SK-N-SH treated with all-trans-retinoic acid at 6 μM for 48 hours (cell line): ENCODE measurements at regions not wholly inside any gene's neighbourhood (a gene's known extent, or its start where the extent isn't known, plus 50 kb on each side); places are given as distances from the start of the nearest gene placed in this dataset.

ENCODE experiments used
- ATAC-seq: fragments of 200-7000 bp; cut with Tn5 transposase; 3 replicates; pipeline ENCODE4 v1.9.1; 2020; ENCODE audit warnings: mild to moderate bottlenecking, moderate library complexity
- ARNTL ChIP-seq: fragments of 450-650 bp; formaldehyde crosslinking; IDR thresholded peaks from 2 replicates; pipeline ENCODE4 v1.5.0; 2020; ENCODE audit warnings: low read depth, mild to moderate bottlenecking, moderate library complexity, borderline replicate concordance
- BACH2 ChIP-seq: fragments of 250-450 bp; sonication (Bioruptor Pico); IDR thresholded peaks from 2 replicates; pipeline ENCODE4 v1.9.0; 2021; ENCODE audit warnings: mild to moderate bottlenecking, borderline replicate concordance
- CSDC2 ChIP-seq: fragments of 250-450 bp; sonication (Bioruptor Pico); IDR thresholded peaks from 2 replicates; pipeline ENCODE4 v1.5.0; 2020; ENCODE audit warnings: mild to moderate bottlenecking, moderate library complexity
- ESRRG ChIP-seq: fragments of 250-450 bp; sonication (Bioruptor Pico); IDR thresholded peaks from 2 replicates; pipeline ENCODE4 v1.6.1; 2021; ENCODE audit warnings: mild to moderate bottlenecking
- GLIS3 ChIP-seq: fragments of 250-450 bp; sonication (Bioruptor Pico); IDR thresholded peaks from 2 replicates; pipeline ENCODE4 v1.5.0; 2020; ENCODE audit warnings: mild to moderate bottlenecking, moderate library complexity
- ISL1 ChIP-seq: fragments of 250-450 bp; sonication (Bioruptor Pico); IDR thresholded peaks from 2 replicates; pipeline ENCODE4 v2.1.2; 2022; ENCODE audit warnings: mild to moderate bottlenecking, moderate library complexity
- OSR1 ChIP-seq: fragments of 250-450 bp; sonication (Bioruptor Pico); IDR thresholded peaks from 2 replicates; pipeline ENCODE4 v1.8.0; 2022; ENCODE audit warnings: moderate library complexity, mild to moderate bottlenecking, inconsistent platforms
- PPARA ChIP-seq: fragments of 250-450 bp; sonication (Bioruptor Pico); IDR thresholded peaks from 2 replicates; pipeline ENCODE4 v1.5.0; 2020; ENCODE audit warnings: mild to moderate bottlenecking, borderline replicate concordance
- RARB ChIP-seq: fragments of 250-450 bp; sonication (Bioruptor Pico); IDR thresholded peaks from 2 replicates; pipeline ENCODE4 v1.8.0; 2021; ENCODE audit warnings: mild to moderate bottlenecking, moderate library complexity
- SNAI2 ChIP-seq: fragments of 250-450 bp; sonication (Bioruptor Pico); IDR thresholded peaks from 2 replicates; pipeline ENCODE4 v1.5.0; 2020; ENCODE audit warnings: mild to moderate bottlenecking, moderate library complexity
- TCF4 ChIP-seq: fragments of 250-450 bp; sonication (Bioruptor Pico); IDR thresholded peaks from 2 replicates; pipeline ENCODE4 v1.8.0; 2021; ENCODE audit warnings: mild to moderate bottlenecking, moderate library complexity, borderline replicate concordance
- TOX ChIP-seq: fragments of 250-450 bp; sonication (Bioruptor Pico); IDR thresholded peaks from 2 replicates; pipeline ENCODE4 v1.8.0; 2021; ENCODE audit warnings: mild to moderate bottlenecking, moderate library complexity, borderline replicate concordance
- ZC3H10 ChIP-seq: fragments of 250-450 bp; sonication (Bioruptor Pico); IDR thresholded peaks from 2 replicates; pipeline ENCODE4 v1.5.1; 2021; ENCODE audit warnings: mild to moderate bottlenecking, moderate library complexity
- ZFP3 ChIP-seq: fragments of 250-450 bp; sonication (Bioruptor Pico); IDR thresholded peaks from 2 replicates; pipeline ENCODE4 v1.5.0; 2020; ENCODE audit warnings: mild to moderate bottlenecking, moderate library complexity
- ZFP30 ChIP-seq: fragments of 450-650 bp; formaldehyde crosslinking; IDR thresholded peaks from 2 replicates; pipeline ENCODE4 v1.5.0; 2022; ENCODE audit warnings: mild to moderate bottlenecking, moderate library complexity
- ZNF565 ChIP-seq: fragments of 450-650 bp; formaldehyde crosslinking; conservative IDR thresholded peaks from 2 replicates; pipeline ENCODE4 v1.5.0; 2020; ENCODE audit warnings: low read depth, mild to moderate bottlenecking, moderate library complexity
- ZNF70 ChIP-seq: fragments of 450-650 bp; formaldehyde crosslinking; IDR thresholded peaks from 2 replicates; pipeline ENCODE4 v1.5.0; 2020; ENCODE audit warnings: mild to moderate bottlenecking, moderate library complexity
- ZNF8 ChIP-seq: fragments of 450-650 bp; formaldehyde crosslinking; IDR thresholded peaks from 2 replicates; pipeline ENCODE4 v1.5.0; 2020; ENCODE audit warnings: mild to moderate bottlenecking, moderate library complexity
- TF ChIP-seq, protein P1 (sequence below): fragments of 250-450 bp; sonication (Bioruptor Pico); IDR thresholded peaks from 2 replicates; pipeline ENCODE4 v1.5.1; 2020; ENCODE audit warnings: low read depth, mild to moderate bottlenecking, moderate library complexity
- TF ChIP-seq, protein P2 (sequence below): fragments of 250-450 bp; sonication (Bioruptor Pico); IDR thresholded peaks from 2 replicates; pipeline ENCODE4 v1.5.1; 2021; ENCODE audit warnings: mild to moderate bottlenecking, moderate library complexity
- TF ChIP-seq, protein P3 (sequence below): fragments of 250-450 bp; sonication (Bioruptor Pico); IDR thresholded peaks from 2 replicates; pipeline ENCODE4 v1.5.0; 2020; ENCODE audit warnings: mild to moderate bottlenecking, moderate library complexity
- TF ChIP-seq, protein P4 (sequence below): fragments of 250-450 bp; sonication (Bioruptor Pico); IDR thresholded peaks from 2 replicates; pipeline ENCODE4 v1.8.0; 2021; ENCODE audit warnings: low read depth, mild to moderate bottlenecking, moderate library complexity, borderline replicate concordance

DNA sequence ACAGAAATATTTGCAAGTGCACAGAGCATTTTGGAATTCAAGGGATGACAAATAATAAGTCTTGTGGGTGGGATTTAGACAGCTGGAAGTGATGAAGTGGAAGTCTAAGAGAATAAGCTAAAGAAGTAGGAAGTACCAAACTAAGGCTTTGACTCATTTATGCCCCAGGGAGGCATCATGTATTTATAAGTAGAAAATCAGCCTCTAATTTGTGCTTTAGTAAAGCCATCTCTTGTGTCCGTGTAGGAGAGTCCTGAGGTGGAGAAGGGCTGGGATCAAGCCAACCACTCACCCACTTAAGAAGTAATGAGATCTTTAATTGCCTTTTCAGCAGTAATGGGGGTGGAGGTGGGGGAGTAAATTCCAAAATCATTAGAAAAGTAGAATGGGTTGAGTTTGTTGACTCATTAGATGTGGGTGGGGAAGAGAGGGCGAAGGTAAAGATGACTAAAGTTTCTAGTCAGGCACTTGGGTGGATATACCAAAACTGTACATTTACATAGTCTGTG, 356.7 kb downstream of the STIM2 start (continued):
- TF ChIP-seq, protein P1, sequence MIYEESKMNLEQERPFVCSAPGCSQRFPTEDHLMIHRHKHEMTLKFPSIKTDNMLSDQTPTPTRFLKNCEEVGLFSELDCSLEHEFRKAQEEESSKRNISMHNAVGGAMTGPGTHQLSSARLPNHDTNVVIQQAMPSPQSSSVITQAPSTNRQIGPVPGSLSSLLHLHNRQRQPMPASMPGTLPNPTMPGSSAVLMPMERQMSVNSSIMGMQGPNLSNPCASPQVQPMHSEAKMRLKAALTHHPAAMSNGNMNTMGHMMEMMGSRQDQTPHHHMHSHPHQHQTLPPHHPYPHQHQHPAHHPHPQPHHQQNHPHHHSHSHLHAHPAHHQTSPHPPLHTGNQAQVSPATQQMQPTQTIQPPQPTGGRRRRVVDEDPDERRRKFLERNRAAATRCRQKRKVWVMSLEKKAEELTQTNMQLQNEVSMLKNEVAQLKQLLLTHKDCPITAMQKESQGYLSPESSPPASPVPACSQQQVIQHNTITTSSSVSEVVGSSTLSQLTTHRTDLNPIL (CRISPR knock-in tag) = no peak
- TF ChIP-seq TCF4 (CRISPR knock-in tag) (no peak), ZFP3 (CRISPR knock-in tag) (no peak), RARB (CRISPR knock-in tag) (no peak)

DNA sequence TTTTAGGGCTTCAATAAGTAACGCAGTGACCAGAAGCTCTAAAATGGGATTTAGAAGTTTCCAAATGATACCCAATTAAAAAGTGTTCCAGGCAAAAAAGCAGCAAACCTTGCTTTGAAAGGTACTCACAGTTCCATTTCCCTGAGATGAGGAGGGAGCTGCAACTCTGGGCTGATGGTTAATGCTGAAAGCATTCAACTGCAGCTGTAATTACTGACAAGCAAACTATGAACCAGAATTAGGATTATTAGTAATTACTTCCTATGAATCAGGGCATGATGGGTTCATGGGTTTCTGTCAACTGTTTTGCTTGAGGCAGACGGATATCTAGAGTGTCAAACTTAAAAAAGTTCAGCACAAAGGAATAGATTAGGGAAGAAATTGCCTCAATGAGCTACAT, 357.4 kb downstream of the STIM2 start:
- TF ChIP-seq TOX (no peak), ZFP30 (CRISPR knock-in tag) (no peak), TCF4 (CRISPR knock-in tag) (no peak), ARNTL (CRISPR knock-in tag) (no peak), ESRRG (no peak), ISL1 (CRISPR knock-in tag) (no peak), ZFP3 (CRISPR knock-in tag) (no peak), ZNF565 (CRISPR knock-in tag) (no peak), CSDC2 (CRISPR knock-in tag) (no peak), BACH2 (no peak), ZC3H10 (no peak), OSR1 (CRISPR knock-in tag) (no peak), SNAI2 (no peak), RARB (CRISPR knock-in tag) (no peak)
- TF ChIP-seq, protein P2, sequence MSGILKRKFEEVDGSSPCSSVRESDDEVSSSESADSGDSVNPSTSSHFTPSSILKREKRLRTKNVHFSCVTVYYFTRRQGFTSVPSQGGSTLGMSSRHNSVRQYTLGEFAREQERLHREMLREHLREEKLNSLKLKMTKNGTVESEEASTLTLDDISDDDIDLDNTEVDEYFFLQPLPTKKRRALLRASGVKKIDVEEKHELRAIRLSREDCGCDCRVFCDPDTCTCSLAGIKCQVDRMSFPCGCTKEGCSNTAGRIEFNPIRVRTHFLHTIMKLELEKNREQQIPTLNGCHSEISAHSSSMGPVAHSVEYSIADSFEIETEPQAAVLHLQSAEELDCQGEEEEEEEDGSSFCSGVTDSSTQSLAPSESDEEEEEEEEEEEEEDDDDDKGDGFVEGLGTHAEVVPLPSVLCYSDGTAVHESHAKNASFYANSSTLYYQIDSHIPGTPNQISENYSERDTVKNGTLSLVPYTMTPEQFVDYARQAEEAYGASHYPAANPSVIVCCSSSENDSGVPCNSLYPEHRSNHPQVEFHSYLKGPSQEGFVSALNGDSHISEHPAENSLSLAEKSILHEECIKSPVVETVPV = no peak
- no peak for ATAC-seq

DNA sequence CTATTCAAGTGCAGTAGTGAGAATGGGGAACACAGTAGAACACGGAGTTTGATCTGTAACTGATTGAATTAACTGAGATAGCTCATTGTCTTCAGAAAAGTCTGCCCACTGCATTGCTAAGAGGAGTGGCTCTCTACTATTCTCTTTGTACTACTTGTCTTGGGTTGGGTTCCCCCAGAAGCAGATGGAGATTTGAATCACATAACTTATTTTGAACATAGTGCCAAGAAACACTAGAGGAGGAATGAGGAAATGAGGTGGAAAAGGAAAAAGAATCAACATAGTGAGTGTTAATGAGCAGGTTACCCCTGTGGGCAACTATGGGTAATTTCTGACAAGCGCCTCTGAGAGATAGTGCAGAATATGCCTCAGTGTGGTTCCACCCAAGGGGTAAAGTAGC, 362.7 kb downstream of the STIM2 start:
- TF ChIP-seq SNAI2 (no peak), BACH2 (no peak), ZFP3 (CRISPR knock-in tag) (no peak), OSR1 (CRISPR knock-in tag) (no peak), ARNTL (CRISPR knock-in tag) (no peak), TCF4 (CRISPR knock-in tag) (no peak), PPARA (CRISPR knock-in tag) (no peak)
- TF ChIP-seq, protein P1 (CRISPR knock-in tag) = no peak
- TF ChIP-seq, protein P2 = no peak

DNA sequence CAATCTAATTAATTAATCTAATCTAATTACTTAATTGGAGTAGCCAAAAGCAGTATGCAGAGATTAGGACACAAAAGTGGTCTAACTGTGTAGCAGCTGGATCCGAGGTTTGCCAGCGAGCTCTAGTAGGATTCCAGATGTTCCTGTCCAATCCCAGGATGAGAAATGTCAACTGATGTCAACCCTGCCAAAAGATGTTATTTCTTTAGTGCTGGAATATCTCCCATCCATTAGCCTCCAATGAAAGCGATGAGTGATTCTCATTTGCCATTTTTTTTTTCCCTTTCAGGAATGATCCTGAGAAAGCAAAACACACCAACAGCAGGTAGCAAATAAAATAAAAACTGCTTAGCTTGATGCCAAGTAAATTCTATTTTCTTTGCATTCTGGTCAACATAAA, 372.9 kb downstream of the STIM2 start:
- no peak for ATAC-seq
- TF ChIP-seq ZNF70 (CRISPR knock-in tag) = no peak
- TF ChIP-seq ZC3H10 = no peak
- no peak for TF ChIP-seq RARB (CRISPR knock-in tag)
- TF ChIP-seq ISL1 (CRISPR knock-in tag) = no peak
- no peak for TF ChIP-seq ZNF8 (CRISPR knock-in tag)
- TF ChIP-seq ZNF565 (CRISPR knock-in tag) = no peak
- TF ChIP-seq GLIS3 (CRISPR knock-in tag) = no peak
- TF ChIP-seq CSDC2 (CRISPR knock-in tag) = no peak
- TF ChIP-seq, protein P2 = no peak
- TF ChIP-seq SNAI2 = no peak
- TF ChIP-seq, protein P3, sequence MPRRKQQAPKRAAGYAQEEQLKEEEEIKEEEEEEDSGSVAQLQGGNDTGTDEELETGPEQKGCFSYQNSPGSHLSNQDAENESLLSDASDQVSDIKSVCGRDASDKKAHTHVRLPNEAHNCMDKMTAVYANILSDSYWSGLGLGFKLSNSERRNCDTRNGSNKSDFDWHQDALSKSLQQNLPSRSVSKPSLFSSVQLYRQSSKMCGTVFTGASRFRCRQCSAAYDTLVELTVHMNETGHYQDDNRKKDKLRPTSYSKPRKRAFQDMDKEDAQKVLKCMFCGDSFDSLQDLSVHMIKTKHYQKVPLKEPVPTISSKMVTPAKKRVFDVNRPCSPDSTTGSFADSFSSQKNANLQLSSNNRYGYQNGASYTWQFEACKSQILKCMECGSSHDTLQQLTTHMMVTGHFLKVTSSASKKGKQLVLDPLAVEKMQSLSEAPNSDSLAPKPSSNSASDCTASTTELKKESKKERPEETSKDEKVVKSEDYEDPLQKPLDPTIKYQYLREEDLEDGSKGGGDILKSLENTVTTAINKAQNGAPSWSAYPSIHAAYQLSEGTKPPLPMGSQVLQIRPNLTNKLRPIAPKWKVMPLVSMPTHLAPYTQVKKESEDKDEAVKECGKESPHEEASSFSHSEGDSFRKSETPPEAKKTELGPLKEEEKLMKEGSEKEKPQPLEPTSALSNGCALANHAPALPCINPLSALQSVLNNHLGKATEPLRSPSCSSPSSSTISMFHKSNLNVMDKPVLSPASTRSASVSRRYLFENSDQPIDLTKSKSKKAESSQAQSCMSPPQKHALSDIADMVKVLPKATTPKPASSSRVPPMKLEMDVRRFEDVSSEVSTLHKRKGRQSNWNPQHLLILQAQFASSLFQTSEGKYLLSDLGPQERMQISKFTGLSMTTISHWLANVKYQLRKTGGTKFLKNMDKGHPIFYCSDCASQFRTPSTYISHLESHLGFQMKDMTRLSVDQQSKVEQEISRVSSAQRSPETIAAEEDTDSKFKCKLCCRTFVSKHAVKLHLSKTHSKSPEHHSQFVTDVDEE (CRISPR knock-in tag) = no peak
- TF ChIP-seq, protein P4, sequence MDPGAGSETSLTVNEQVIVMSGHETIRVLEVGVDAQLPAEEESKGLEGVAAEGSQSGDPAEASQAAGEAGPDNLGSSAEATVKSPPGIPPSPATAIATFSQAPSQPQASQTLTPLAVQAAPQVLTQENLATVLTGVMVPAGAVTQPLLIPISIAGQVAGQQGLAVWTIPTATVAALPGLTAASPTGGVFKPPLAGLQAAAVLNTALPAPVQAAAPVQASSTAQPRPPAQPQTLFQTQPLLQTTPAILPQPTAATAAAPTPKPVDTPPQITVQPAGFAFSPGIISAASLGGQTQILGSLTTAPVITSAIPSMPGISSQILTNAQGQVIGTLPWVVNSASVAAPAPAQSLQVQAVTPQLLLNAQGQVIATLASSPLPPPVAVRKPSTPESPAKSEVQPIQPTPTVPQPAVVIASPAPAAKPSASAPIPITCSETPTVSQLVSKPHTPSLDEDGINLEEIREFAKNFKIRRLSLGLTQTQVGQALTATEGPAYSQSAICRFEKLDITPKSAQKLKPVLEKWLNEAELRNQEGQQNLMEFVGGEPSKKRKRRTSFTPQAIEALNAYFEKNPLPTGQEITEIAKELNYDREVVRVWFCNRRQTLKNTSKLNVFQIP (CRISPR knock-in tag) = no peak

More for the DNA sequence above, 362.7 kb downstream of the STIM2 start:
- ATAC-seq = no peak
